ENCODE measurements at regions not wholly inside any gene's neighbourhood (a gene's known extent, or its start where the extent isn't known, plus 50 kb on each side); places are given as distances from the start of the nearest gene placed in this dataset.

GRCh38 chr13:42398533-42398932 lies 126.6 kb downstream of the AKAP11 start:
- Histone ChIP-seq H3K4me2 (ENCODE audit: low read length) (no peak overlapping the region), H3K4me3 (ENCODE audit: low read length) (no peak overlapping the region), H3K36me3 (ENCODE audit: insufficient read depth, low read length) (no peaks in the 10 kb centered on the region), H3K79me2 (replicated peaks; ENCODE audit: insufficient read depth, low read length) (no peaks in the 10 kb centered on the region), H3K9me2 (ENCODE audit: insufficient read depth, low read length) (no peaks in the 10 kb centered on the region), H2AFZ (ENCODE audit: low read depth, low read length) (no peak overlapping the region), H4K20me1 (ENCODE audit: insufficient read depth) (no peaks in the 10 kb centered on the region), H3K27ac (ENCODE audit: low read length) (no peak overlapping the region), H3K27me3 (ENCODE audit: insufficient read depth, low read depth, low read length) (no peaks in the 10 kb centered on the region), H3F3A (ENCODE audit: insufficient read depth, low read length, poor library complexity, severe bottlenecking) (no peaks in the 10 kb centered on the region), H3K9me3 (ENCODE audit: low read length) (no peaks in the 10 kb centered on the region), H3K9ac (ENCODE audit: low read length) (no peak overlapping the region)
- no peak for TF ChIP-seq RAD21 (conservative IDR thresholded peaks at IDR 0.05)
- TF ChIP-seq MXI1 (conservative IDR thresholded peaks at IDR 0.05; ENCODE audit: poor library complexity, severe bottlenecking): no peak
- no peak for TF ChIP-seq EP300 (conservative IDR thresholded peaks at IDR 0.05; ENCODE audit: poor library complexity, severe bottlenecking)
- TF ChIP-seq EZH2 (IDR thresholded peaks at IDR 0.05; ENCODE audit: borderline replicate concordance, insufficient read depth, low read length, poor library complexity, severe bottlenecking): no peak
- TF ChIP-seq POLR2AphosphoS5 (IDR thresholded peaks at IDR 0.05): no peak
- no peak for TF ChIP-seq SMC3 (conservative IDR thresholded peaks at IDR 0.05; ENCODE audit: poor library complexity)
- no peak for TF ChIP-seq CTCF (IDR thresholded peaks at IDR 0.05; ENCODE audit: poor library complexity, severe bottlenecking)
- no peak for TF ChIP-seq TAF1 (IDR thresholded peaks at IDR 0.05; ENCODE audit: low read depth)
- no peak for TF ChIP-seq REST (IDR thresholded peaks at IDR 0.05; ENCODE audit: borderline replicate concordance)

GRCh38 chr13:42400188-42400833 lies 128.4 kb downstream of the AKAP11 start:
- Histone ChIP-seq H3K27me3 (ENCODE audit: insufficient read depth, low read depth, low read length) (no peaks in the 10 kb centered on the region), H3K9me3 (ENCODE audit: low read length) (no peaks in the 10 kb centered on the region), H3K4me3 (ENCODE audit: low read length) (no peak overlapping the region), H3K36me3 (ENCODE audit: insufficient read depth, low read length) (no peaks in the 10 kb centered on the region), H3F3A (ENCODE audit: insufficient read depth, low read length, poor library complexity, severe bottlenecking) (no peaks in the 10 kb centered on the region), H3K4me2 (ENCODE audit: low read length) (no peak overlapping the region), H4K20me1 (ENCODE audit: insufficient read depth) (no peaks in the 10 kb centered on the region), H3K79me2 (replicated peaks; ENCODE audit: insufficient read depth, low read length) (no peaks in the 10 kb centered on the region), H2AFZ (ENCODE audit: low read depth, low read length) (no peak overlapping the region), H3K27ac (ENCODE audit: low read length) (no peak overlapping the region), H3K9me2 (ENCODE audit: insufficient read depth, low read length) (no peaks in the 10 kb centered on the region), H3K9ac (ENCODE audit: low read length) (no peak overlapping the region)
- TF ChIP-seq CTCF (IDR thresholded peaks at IDR 0.05; ENCODE audit: poor library complexity, severe bottlenecking): no peak
- no peak for TF ChIP-seq RAD21 (conservative IDR thresholded peaks at IDR 0.05)
- TF ChIP-seq SMC3 (conservative IDR thresholded peaks at IDR 0.05; ENCODE audit: poor library complexity): no peak
- no peak for TF ChIP-seq TAF1 (IDR thresholded peaks at IDR 0.05; ENCODE audit: low read depth)
- no peak for TF ChIP-seq EZH2 (IDR thresholded peaks at IDR 0.05; ENCODE audit: borderline replicate concordance, insufficient read depth, low read length, poor library complexity, severe bottlenecking)
- TF ChIP-seq MXI1 (conservative IDR thresholded peaks at IDR 0.05; ENCODE audit: poor library complexity, severe bottlenecking): no peak
- TF ChIP-seq REST (IDR thresholded peaks at IDR 0.05; ENCODE audit: borderline replicate concordance): no peak
- TF ChIP-seq EP300 (conservative IDR thresholded peaks at IDR 0.05; ENCODE audit: poor library complexity, severe bottlenecking): no peak
- no peak for TF ChIP-seq POLR2AphosphoS5 (IDR thresholded peaks at IDR 0.05)

All from neural cell (in vitro differentiated cells).